ENCODE measurements at regions not wholly inside any gene's neighbourhood (a gene's known extent, or its start where the extent isn't known, plus 50 kb on each side); places are given as distances from the start of the nearest gene placed in this dataset.

- Mint-ChIP-seq H3K9me3 (peaks cover 3% of the 10 kb centered on the region), H3K27ac (ENCODE audit: unreplicated experiment) (no peak overlapping the region), H3K27me3 (ENCODE audit: low read depth) (no peaks in the 10 kb centered on the region), H3K4me1 (no peaks in the 10 kb centered on the region), H3K36me3 (ENCODE audit: low read depth) (no peaks in the 10 kb centered on the region), H3K4me3 (no peak overlapping the region)
- DNase-seq (ENCODE audit: low read depth, low spot score): no peak
- TF ChIP-seq, protein P1, sequence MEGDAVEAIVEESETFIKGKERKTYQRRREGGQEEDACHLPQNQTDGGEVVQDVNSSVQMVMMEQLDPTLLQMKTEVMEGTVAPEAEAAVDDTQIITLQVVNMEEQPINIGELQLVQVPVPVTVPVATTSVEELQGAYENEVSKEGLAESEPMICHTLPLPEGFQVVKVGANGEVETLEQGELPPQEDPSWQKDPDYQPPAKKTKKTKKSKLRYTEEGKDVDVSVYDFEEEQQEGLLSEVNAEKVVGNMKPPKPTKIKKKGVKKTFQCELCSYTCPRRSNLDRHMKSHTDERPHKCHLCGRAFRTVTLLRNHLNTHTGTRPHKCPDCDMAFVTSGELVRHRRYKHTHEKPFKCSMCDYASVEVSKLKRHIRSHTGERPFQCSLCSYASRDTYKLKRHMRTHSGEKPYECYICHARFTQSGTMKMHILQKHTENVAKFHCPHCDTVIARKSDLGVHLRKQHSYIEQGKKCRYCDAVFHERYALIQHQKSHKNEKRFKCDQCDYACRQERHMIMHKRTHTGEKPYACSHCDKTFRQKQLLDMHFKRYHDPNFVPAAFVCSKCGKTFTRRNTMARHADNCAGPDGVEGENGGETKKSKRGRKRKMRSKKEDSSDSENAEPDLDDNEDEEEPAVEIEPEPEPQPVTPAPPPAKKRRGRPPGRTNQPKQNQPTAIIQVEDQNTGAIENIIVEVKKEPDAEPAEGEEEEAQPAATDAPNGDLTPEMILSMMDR (conservative IDR thresholded peaks at IDR 0.05): no peak
These were observed 785.1 kb downstream of the EDEM1 start for GRCh38 chr3:5972586-5972985.

DNA sequence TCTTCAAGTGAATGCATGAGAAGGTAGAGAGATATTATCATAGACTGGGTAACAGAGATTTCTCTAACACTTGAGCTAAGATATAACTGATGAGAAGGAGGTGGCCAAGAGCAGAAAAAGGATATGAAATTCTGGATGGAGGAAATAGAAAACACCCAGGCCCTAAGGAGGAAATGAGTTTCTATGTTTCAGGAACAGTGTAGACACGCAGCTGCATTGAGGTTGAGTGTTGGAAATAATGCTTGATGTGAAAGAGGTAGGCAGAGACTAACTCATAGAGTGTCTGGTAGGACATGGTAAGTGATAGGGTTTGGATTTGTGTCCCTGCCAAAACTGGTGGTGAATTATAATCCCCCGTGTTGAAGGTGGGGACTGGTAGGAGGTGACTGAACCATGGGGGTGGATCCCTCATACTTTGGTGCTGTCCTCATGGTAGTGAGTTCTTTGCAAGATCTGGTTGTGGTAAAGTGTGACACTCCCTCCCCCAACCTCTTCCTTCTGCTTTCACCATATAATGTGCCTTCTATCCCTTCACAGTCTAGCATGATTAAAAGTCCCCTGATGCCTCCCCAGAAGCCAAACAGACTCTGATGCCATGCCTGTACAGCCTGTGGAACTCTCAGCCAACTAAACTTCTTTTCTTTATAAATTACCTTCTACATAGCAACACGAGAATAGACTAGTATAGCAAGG, 787.3 kb downstream of the EDEM1 start:
- Mint-ChIP-seq H3K9me3 (no peaks in the 10 kb centered on the region), H3K27me3 (ENCODE audit: low read depth) (no peaks in the 10 kb centered on the region), H3K27ac (ENCODE audit: unreplicated experiment) (no peak overlapping the region), H3K4me3 (no peak overlapping the region), H3K36me3 (ENCODE audit: low read depth) (no peaks in the 10 kb centered on the region), H3K4me1 (no peaks in the 10 kb centered on the region)
- no peak for DNase-seq (ENCODE audit: low read depth, low spot score)
- TF ChIP-seq, protein P1 (conservative IDR thresholded peaks at IDR 0.05): no peak

- no peaks in the 10 kb centered on the region for H3K36me3 Mint-ChIP-seq (ENCODE audit: low read depth)
- peaks cover 5% of the 10 kb centered on the region for H3K9me3 Mint-ChIP-seq
- DNase-seq (ENCODE audit: low read depth, low spot score): no peak
- no peaks in the 10 kb centered on the region for H3K27me3 Mint-ChIP-seq (ENCODE audit: low read depth)
- TF ChIP-seq, protein P1 (conservative IDR thresholded peaks at IDR 0.05): no peak
- H3K27ac Mint-ChIP-seq (ENCODE audit: unreplicated experiment): no peak overlapping the region
- H3K4me1 Mint-ChIP-seq: no peaks in the 10 kb centered on the region
- no peak overlapping the region for H3K4me3 Mint-ChIP-seq
These were observed 789.8 kb downstream of the EDEM1 start for GRCh38 chr3:5977331-5977730.

- H3K9me3 Mint-ChIP-seq: peaks cover 5% of the 10 kb centered on the region
- no peaks in the 10 kb centered on the region for H3K27me3 Mint-ChIP-seq (ENCODE audit: low read depth)
- DNase-seq (ENCODE audit: low read depth, low spot score): no peak
- no peak overlapping the region for H3K27ac Mint-ChIP-seq (ENCODE audit: unreplicated experiment)
- H3K4me3 Mint-ChIP-seq: no peak overlapping the region
- TF ChIP-seq, protein P1 (conservative IDR thresholded peaks at IDR 0.05): no peak
- H3K4me1 Mint-ChIP-seq: no peaks in the 10 kb centered on the region
- no peaks in the 10 kb centered on the region for H3K36me3 Mint-ChIP-seq (ENCODE audit: low read depth)
These were observed 793.0 kb downstream of the EDEM1 start for GRCh38 chr3:5980475-5980874.

- Mint-ChIP-seq H3K36me3 (ENCODE audit: low read depth) (no peaks in the 10 kb centered on the region), H3K9me3 (peaks cover 2% of the 10 kb centered on the region), H3K4me3 (no peak overlapping the region), H3K27ac (ENCODE audit: unreplicated experiment) (no peak overlapping the region), H3K4me1 (no peaks in the 10 kb centered on the region), H3K27me3 (ENCODE audit: low read depth) (no peaks in the 10 kb centered on the region)
- TF ChIP-seq, protein P1 (conservative IDR thresholded peaks at IDR 0.05): no peak
- DNase-seq (ENCODE audit: low read depth, low spot score): no peak
These were observed 807.1 kb downstream of the EDEM1 start for GRCh38 chr3:5994651-5995050.

Measured in neural crest cell (in vitro differentiated cells).